AG04449 (cell line): ENCODE measurements at regions not wholly inside any gene's neighbourhood (a gene's known extent, or its start where the extent isn't known, plus 50 kb on each side); places are given as distances from the start of the nearest gene placed in this dataset.

Source experiments
- CTCF ChIA-PET: fragments of 350-600 bp; formaldehyde crosslinking; extraction: SDS; loops from one replicate; lab custom pipeline; 2021; ENCODE audit warnings: antibody characterized with exemption; lab: Yijun Ruan, JAX
- POLR2A ChIA-PET: fragments of 400-600, 350-600 bp; formaldehyde crosslinking; extraction: SDS; loops from one replicate; lab custom pipeline; 2020; ENCODE audit warnings: antibody characterized with exemption, inconsistent platforms; lab: Yijun Ruan, JAX
- DNase-seq: peaks from one replicate; pipeline ENCODE4 v3.0.0-alpha.2; 2010; ENCODE audit warnings: low read depth, low spot score
- H3K4me3 ChIP-seq: 2 replicates; pipeline ENCODE4 v1.5.1; 2011; ENCODE audit warnings: low read depth, mild to moderate bottlenecking, control low read depth, low read length
- CTCF ChIP-seq: IDR thresholded peaks from one replicate; pipeline ENCODE4 v1.5.1; 2011; ENCODE audit warnings: mild to moderate bottlenecking, moderate library complexity, low read length, control low read depth, inconsistent platforms; ENCODE audit not compliant: insufficient read depth; ENCODE audit errors: missing control alignments

- no peak overlapping the region for H3K4me3 ChIP-seq
- TF ChIP-seq CTCF: no peak
- POLR2A ChIA-PET: no interaction called here
- CTCF ChIA-PET: interaction anchor here (0.6 to 0.7 kb wide), 2 partner anchors 279 to 281 kb away, joined by 3 to 4 read pairs; no protein-coding TSS in a partner anchor
- DNase-seq: no peak
Measured at GRCh38 chr7:106456329-106456728, 171.5 kb upstream of the NAMPT start.

- POLR2A ChIA-PET: no interaction called here
- no peak for DNase-seq
- CTCF ChIA-PET: interaction anchor here (1.3 to 2.0 kb wide), 2 partner anchors 10 to 14 kb away, joined by 3 to 8 read pairs; no protein-coding TSS in a partner anchor
Measured at GRCh38 chr7:106452031-106452851, 167.5 kb upstream of the NAMPT start.

GRCh38 chr7:106451171-106451570, 166.4 kb upstream of the NAMPT start:
- no peak for TF ChIP-seq CTCF
- H3K4me3 ChIP-seq: no peak overlapping the region
- POLR2A ChIA-PET: no interaction called here
- no peak for DNase-seq
- CTCF ChIA-PET: interaction anchor here (0.7 to 2.0 kb wide), 3 partner anchors 11 to 275 kb away, joined by 3 to 8 read pairs (median 3); no protein-coding TSS in a partner anchor

More at GRCh38 chr7:106452031-106452851, 167.5 kb upstream of the NAMPT start:
- no peak overlapping the region for H3K4me3 ChIP-seq
- no peak for TF ChIP-seq CTCF

- TF ChIP-seq CTCF: no peak
- no peak for DNase-seq
- H3K4me3 ChIP-seq: no peak overlapping the region
- CTCF ChIA-PET: interaction anchor here (0.7 kb wide), 1 partner anchor 274 kb away, joined by 3 read pairs; no protein-coding TSS in a partner anchor
- POLR2A ChIA-PET: no interaction called here
Measured at GRCh38 chr7:106450716-106451115, 165.9 kb upstream of the NAMPT start.

- CTCF ChIA-PET: interaction anchor here (1.0 to 2.7 kb wide), 4 partner anchors 13 to 287 kb away, joined by 3 to 17 read pairs (median 6); no protein-coding TSS in a partner anchor
- TF ChIP-seq CTCF: no peak
- H3K4me3 ChIP-seq: no peak overlapping the region
- no peak for DNase-seq
- POLR2A ChIA-PET: no interaction called here
Measured at GRCh38 chr7:106448992-106449859, 164.4 kb upstream of the NAMPT start.
